ENCODE measurements at regions not wholly inside any gene's neighbourhood (a gene's known extent, or its start where the extent isn't known, plus 50 kb on each side); places are given as distances from the start of the nearest gene placed in this dataset.

DNA sequence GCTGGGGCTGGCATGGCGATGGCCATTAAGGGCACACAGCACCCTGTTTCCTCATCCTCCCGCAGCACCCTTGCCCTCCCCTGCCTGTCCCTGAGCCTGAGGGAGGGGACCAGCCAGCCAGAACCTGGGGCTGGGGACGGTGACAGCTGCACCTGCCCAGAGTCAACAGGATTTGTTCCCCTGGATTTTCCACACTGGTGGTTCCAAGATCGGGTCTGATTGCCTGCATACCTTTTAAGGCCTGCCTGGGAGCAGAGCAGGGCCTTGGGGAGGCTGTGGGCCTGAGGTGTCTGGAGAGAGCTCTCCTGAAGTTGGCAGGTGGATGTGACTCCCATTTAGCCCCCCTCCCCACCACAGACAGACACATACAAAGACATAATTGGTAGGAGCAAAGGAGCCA is 61.0 kb upstream of the C5orf58 start:
- 0% methylated on average over 2 of the region's 4 CpGs for WGBS (ENCODE audit: low lambda C conversion rate)
- Histone ChIP-seq H4K20me1 (ENCODE audit: insufficient read depth, low read length) (no peaks in the 10 kb centered on the region), H2AFZ (ENCODE audit: low read length) (no peak overlapping the region), H3K36me3 (replicated peaks in 1 of 2; ENCODE audit: control insufficient read depth in 1 of 2, insufficient read depth in 2 of 2, low read length in 2 of 2) (no peaks in the 10 kb centered on the region), H3K9me3 (ENCODE audit: low read length) (no peaks in the 10 kb centered on the region), H3K4me1 (ENCODE audit: insufficient read depth, low read length) (no peaks in the 10 kb centered on the region), H3K9ac (ENCODE audit: insufficient read depth, low read depth, low read length) (no peak overlapping the region), H3K27ac (ENCODE audit: extremely low read length, insufficient read depth, low read length) (no peak overlapping the region), H3K27me3 (ENCODE audit: control insufficient read depth in 1 of 2, insufficient read depth in 2 of 2, low read length in 2 of 2) (peaks cover 1 to 13% of the 10 kb centered on the region in 2 experiments; a peak in 4 of 5 replicates), H3K79me2 (ENCODE audit: insufficient read depth, low read length) (no peaks in the 10 kb centered on the region), H3K4me3 (replicated peaks in 1 of 3; ENCODE audit: insufficient read depth in 1 of 3, low read depth in 2 of 3, low read length in 3 of 3) (no peak overlapping the region), H3K4me2 (ENCODE audit: low read depth, low read length) (no peak overlapping the region)
- BruUV-seq (replicated peaks) = no TSS peak
- ChIA-PET CTCF (ENCODE audit: low intra/inter-chr PET ratio, low total read pairs) (no interaction called here), POLR2A (no interaction called here)
- FAIRE-seq = no peak
- in situ Hi-C loops (cut with HindIII; ENCODE audit: extremely low pct_ligation_motif_present, low pct_unique_long_range_greater_than_20kb) (no loop called here), intact Hi-C loops (cut with micrococcal nuclease; ENCODE audit: unreplicated experiment) (no loop called here)
- no peak for DNase-seq (ENCODE audit: low spot score)
- TF ChIP-seq, protein P1, sequence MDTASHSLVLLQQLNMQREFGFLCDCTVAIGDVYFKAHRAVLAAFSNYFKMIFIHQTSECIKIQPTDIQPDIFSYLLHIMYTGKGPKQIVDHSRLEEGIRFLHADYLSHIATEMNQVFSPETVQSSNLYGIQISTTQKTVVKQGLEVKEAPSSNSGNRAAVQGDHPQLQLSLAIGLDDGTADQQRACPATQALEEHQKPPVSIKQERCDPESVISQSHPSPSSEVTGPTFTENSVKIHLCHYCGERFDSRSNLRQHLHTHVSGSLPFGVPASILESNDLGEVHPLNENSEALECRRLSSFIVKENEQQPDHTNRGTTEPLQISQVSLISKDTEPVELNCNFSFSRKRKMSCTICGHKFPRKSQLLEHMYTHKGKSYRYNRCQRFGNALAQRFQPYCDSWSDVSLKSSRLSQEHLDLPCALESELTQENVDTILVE (CRISPR knock-in tag; IDR thresholded peaks at IDR 0.05) = no peak
- TF ChIP-seq SRF (IDR thresholded peaks at IDR 0.05; ENCODE audit: low read depth, low read length) (no peak), ZNF883 (CRISPR knock-in tag; IDR thresholded peaks at IDR 0.05; ENCODE audit: not compliant biosample characterization) (no peak), ZNF776 (CRISPR knock-in tag; IDR thresholded peaks at IDR 0.05) (no peak)
- ATAC-seq = no peak

GRCh38 chr5:170173227-170173626 is 59.6 kb upstream of the C5orf58 start:
- POLR2A ChIA-PET = no interaction called here
- no peak overlapping the region for H3K9ac ChIP-seq (ENCODE audit: insufficient read depth, low read depth, low read length)
- WGBS (ENCODE audit: low lambda C conversion rate) = 30% methylated on average over 4 of the region's 4 CpGs
- H3K4me1 ChIP-seq (ENCODE audit: insufficient read depth, low read length) = no peaks in the 10 kb centered on the region
- ATAC-seq (no peak), FAIRE-seq (no peak), DNase-seq (ENCODE audit: low spot score) (no peak)
- intact Hi-C loops (cut with micrococcal nuclease; ENCODE audit: unreplicated experiment) = no loop called here
- H3K4me3 ChIP-seq (replicated peaks in 1 of 3; ENCODE audit: insufficient read depth in 1 of 3, low read depth in 2 of 3, low read length in 3 of 3) = no peak overlapping the region
- CTCF ChIA-PET (ENCODE audit: low intra/inter-chr PET ratio, low total read pairs) = no interaction called here
- no TSS peak for BruUV-seq (replicated peaks)
- no peak overlapping the region for H3K4me2 ChIP-seq (ENCODE audit: low read depth, low read length)
- H3K79me2 ChIP-seq (ENCODE audit: insufficient read depth, low read length) = no peaks in the 10 kb centered on the region
- peaks cover 1 to 10% of the 10 kb centered on the region in 2 experiments; a peak in 4 of 5 replicates for H3K27me3 ChIP-seq (ENCODE audit: control insufficient read depth in 1 of 2, insufficient read depth in 2 of 2, low read length in 2 of 2)
- H2AFZ ChIP-seq (ENCODE audit: low read length) = no peak overlapping the region
- no peaks in the 10 kb centered on the region for H3K36me3 ChIP-seq (replicated peaks in 1 of 2; ENCODE audit: control insufficient read depth in 1 of 2, insufficient read depth in 2 of 2, low read length in 2 of 2)
- no peaks in the 10 kb centered on the region for H3K9me3 ChIP-seq (ENCODE audit: low read length)
- in situ Hi-C loops (cut with HindIII; ENCODE audit: extremely low pct_ligation_motif_present, low pct_unique_long_range_greater_than_20kb) = no loop called here
- H3K27ac ChIP-seq (ENCODE audit: extremely low read length, insufficient read depth, low read length) = no peak overlapping the region
- no peaks in the 10 kb centered on the region for H4K20me1 ChIP-seq (ENCODE audit: insufficient read depth, low read length)
- TF ChIP-seq ZBTB44 (CRISPR knock-in tag; IDR thresholded peaks at IDR 0.05) (no peak), ZNF10 (CRISPR knock-in tag; IDR thresholded peaks at IDR 0.05; ENCODE audit: borderline replicate concordance, low read depth) (no peak), JARID2 (CRISPR knock-in tag; IDR thresholded peaks at IDR 0.05; ENCODE audit: insufficient replicate concordance) (no peak), ARNT2 (CRISPR knock-in tag; IDR thresholded peaks at IDR 0.05; ENCODE audit: low read depth) (no peak), CBX1 (IDR thresholded peaks at IDR 0.05; ENCODE audit: low read depth) (no peak), TSC22D2 (CRISPR knock-in tag; IDR thresholded peaks at IDR 0.05; ENCODE audit: borderline replicate concordance) (no peak)
- TF ChIP-seq, protein P2, sequence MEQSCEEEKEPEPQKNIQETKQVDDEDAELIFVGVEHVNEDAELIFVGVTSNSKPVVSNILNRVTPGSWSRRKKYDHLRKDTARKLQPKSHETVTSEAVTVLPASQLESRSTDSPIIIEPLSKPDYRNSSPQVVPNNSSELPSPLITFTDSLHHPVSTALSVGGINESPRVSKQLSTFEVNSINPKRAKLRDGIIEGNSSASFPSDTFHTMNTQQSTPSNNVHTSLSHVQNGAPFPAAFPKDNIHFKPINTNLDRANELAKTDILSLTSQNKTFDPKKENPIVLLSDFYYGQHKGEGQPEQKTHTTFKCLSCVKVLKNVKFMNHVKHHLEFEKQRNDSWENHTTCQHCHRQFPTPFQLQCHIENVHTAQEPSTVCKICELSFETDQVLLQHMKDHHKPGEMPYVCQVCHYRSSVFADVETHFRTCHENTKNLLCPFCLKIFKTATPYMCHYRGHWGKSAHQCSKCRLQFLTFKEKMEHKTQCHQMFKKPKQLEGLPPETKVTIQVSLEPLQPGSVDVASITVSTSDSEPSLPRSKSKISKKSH (CRISPR knock-in tag; IDR thresholded peaks at IDR 0.05; ENCODE audit: borderline replicate concordance) = no peak
